GM12878 (cell line): ENCODE measurements at regions not wholly inside any gene's neighbourhood (a gene's known extent, or its start where the extent isn't known, plus 50 kb on each side); places are given as distances from the start of the nearest gene placed in this dataset.

ENCODE experiments used
- ATAC-seq: fragments of 200-7000 bp; cut with Tn5 transposase; 3 replicates; pipeline ENCODE4 v1.9.1; 2020; ENCODE audit warnings: mild to moderate bottlenecking, moderate library complexity
- BruUV-seq: library from RNA; stranded (reverse); fragments of 400-500 nt; replicated peaks from 2 replicates; lab custom pipeline; 2021; lab: Mats Ljungman, UMichigan
- CTCF ChIA-PET: fragments of 300-600 bp; sonication (Branson Sonifier 250); formaldehyde crosslinking; extraction: SDS; loops from one replicate; lab custom pipeline; 2021; ENCODE audit warnings: inconsistent platforms; lab: Yijun Ruan, JAX
- POLR2A ChIA-PET: fragments of 350-600 bp; formaldehyde crosslinking; extraction: SDS; loops from one replicate; lab custom pipeline; 2021; ENCODE audit warnings: inconsistent platforms; lab: Charles Lee
- RAD21 ChIA-PET: fragments of 300-600 bp; sonication (Branson Sonifier 250); formaldehyde crosslinking; loops from one replicate; lab custom pipeline; 2023; ENCODE audit warnings: antibody characterized with exemption; ENCODE audit not compliant: unreplicated experiment; lab: Charles Lee
- SMC1A ChIA-PET: fragments of 300-600 bp; sonication (Branson Sonifier 250); formaldehyde crosslinking; loops from one replicate; lab custom pipeline; 2023; ENCODE audit not compliant: unreplicated experiment, uncharacterized antibody; lab: Charles Lee
- DNase-seq: peaks from one replicate; pipeline ENCODE4 v3.0.0-alpha.2; 2011; ENCODE audit warnings: low read depth, low spot score
- FAIRE-seq: peaks from 3 replicates; lab custom pipeline; 2011; peaks lifted over from hg19 to GRCh38; lab: Jason Lieb, UNC
- H2AFZ ChIP-seq: 2 replicates; pipeline ENCODE4 v1.6.0; 2011; ENCODE audit warnings: low read depth, low read length, control low read depth; ENCODE audit not compliant: control insufficient read depth
- H3K27ac ChIP-seq: 2 replicates; pipeline ENCODE4 v1.5.1; 2011; ENCODE audit warnings: control low read depth; ENCODE audit not compliant: control insufficient read depth, insufficient read depth
- H3K27me3 ChIP-seq, 2 experiments: replicated peaks in 1 of 2; 2 replicates each; pipeline versions ENCODE4 v1.6.0 to v1.6.1; 2011; ENCODE audit warnings: low read length in 1 of 2; ENCODE audit not compliant: control insufficient read depth in 2 of 2, insufficient read depth in 2 of 2
- H3K36me3 ChIP-seq, 2 experiments: 2 replicates each; pipeline ENCODE4 v1.5.1; 2011; ENCODE audit warnings: low read length in 1 of 2; ENCODE audit not compliant: control insufficient read depth in 2 of 2, insufficient read depth in 2 of 2
- H3K4me1 ChIP-seq: 2 replicates; pipeline ENCODE4 v1.6.1; 2011; ENCODE audit warnings: mild to moderate bottlenecking, low read length, moderate library complexity, mixed read lengths; ENCODE audit not compliant: control insufficient read depth, insufficient read depth
- H3K4me2 ChIP-seq: 2 replicates; pipeline ENCODE4 v1.6.0; 2011; ENCODE audit warnings: control low read depth; ENCODE audit not compliant: control insufficient read depth, insufficient read depth
- H3K4me3 ChIP-seq: fragments of 200-600 bp; sonication (generic); 2 replicates; pipeline ENCODE4 v1.5.1; 2016
- H3K79me2 ChIP-seq: 2 replicates; pipeline ENCODE4 v1.6.0; 2011; ENCODE audit warnings: low read length; ENCODE audit not compliant: control insufficient read depth, insufficient read depth
- H3K9ac ChIP-seq: 2 replicates; pipeline ENCODE4 v1.8.0; 2011; ENCODE audit warnings: low read length, control low read depth, mixed read lengths; ENCODE audit not compliant: control insufficient read depth, insufficient read depth
- H3K9me3 ChIP-seq: replicated peaks from 3 replicates; pipeline ENCODE4 v1.5.1; 2011; ENCODE audit warnings: mild to moderate bottlenecking, low read length; ENCODE audit not compliant: control insufficient read depth, insufficient read depth
- H4K20me1 ChIP-seq: 2 replicates; pipeline ENCODE4 v1.6.0; 2011; ENCODE audit not compliant: control insufficient read depth, insufficient read depth
- CHD4 ChIP-seq: fragments of 200-600 bp; sonication (generic); IDR thresholded peaks from 2 replicates; pipeline ENCODE4 v1.6.1; 2016; ENCODE audit warnings: mild to moderate bottlenecking
- GABPA ChIP-seq: IDR thresholded peaks from 2 replicates; pipeline ENCODE4 v1.6.1; 2014; ENCODE audit warnings: antibody characterized with exemption, low read depth, mild to moderate bottlenecking, inconsistent platforms
- IKZF2 ChIP-seq, 2 experiments: fragments of 450-650 bp; IDR thresholded peaks; 2 replicates each; pipeline ENCODE4 v1.6.1; 2017; ENCODE audit warnings: mild to moderate bottlenecking in 2 of 2, moderate library complexity in 2 of 2
- JUNB ChIP-seq: IDR thresholded peaks from 2 replicates; pipeline ENCODE4 v1.6.1; 2016; ENCODE audit warnings: antibody characterized with exemption, mild to moderate bottlenecking
- MLLT1 ChIP-seq: fragments of 450-650 bp; IDR thresholded peaks from 2 replicates; pipeline ENCODE4 v1.6.1; 2016; ENCODE audit warnings: mild to moderate bottlenecking
- MXI1 ChIP-seq: fragments of 150-350 bp; IDR thresholded peaks from 2 replicates; pipeline ENCODE4 v1.6.1; 2011; ENCODE audit warnings: low read depth, mild to moderate bottlenecking, inconsistent platforms, low read length, improper control_type of control experiment
- SP1 ChIP-seq: IDR thresholded peaks from one replicate; pipeline ENCODE4 v1.6.1; 2011; ENCODE audit warnings: low read depth, low read length
- ZNF24 ChIP-seq: fragments of 450-650 bp; IDR thresholded peaks from 2 replicates; pipeline ENCODE4 v1.6.1; 2017; ENCODE audit warnings: antibody characterized with exemption, mild to moderate bottlenecking
- ZNF384 ChIP-seq: IDR thresholded peaks from 2 replicates; pipeline ENCODE4 v1.6.1; 2012; ENCODE audit warnings: low read depth, mild to moderate bottlenecking, low read length, improper control_type of control experiment, borderline replicate concordance
- ZNF687 ChIP-seq: fragments of 450-650 bp; IDR thresholded peaks from 2 replicates; pipeline ENCODE4 v1.6.1; 2017; ENCODE audit warnings: mild to moderate bottlenecking, moderate library complexity
- WGBS: methylation state at CpG from one replicate; pipeline ENCODE4 v1.1.6; 2016; ENCODE audit warnings: low lambda C conversion rate; ENCODE audit not compliant: insufficient replicate concordance, insufficient coverage; ENCODE audit errors: missing lambda C conversion rate; 5-methylcytosine and 5-hydroxymethylcytosine counted together
- in situ Hi-C: fragments of 300-500 bp; cut with MboI; formaldehyde crosslinking; loops from 9 replicates; pipeline ENCODE4 v1.14.3; 2018; ENCODE audit warnings: mixed read lengths
- intact Hi-C: fragments of 100-400 bp; cut with micrococcal nuclease; formaldehyde crosslinking; loops from one replicate; pipeline ENCODE4 v1.14.2; 2022; ENCODE audit not compliant: unreplicated experiment
- TF ChIP-seq, protein P1 (sequence below): fragments of 450-650 bp; conservative IDR thresholded peaks from 2 replicates; pipeline ENCODE4 v1.6.1; 2017; ENCODE audit warnings: mild to moderate bottlenecking, moderate library complexity
- TF ChIP-seq, protein P2 (sequence below): fragments of 450-650 bp; formaldehyde crosslinking; IDR thresholded peaks from 2 replicates; pipeline ENCODE4 v1.5.0; 2022; ENCODE audit warnings: mild to moderate bottlenecking, missing genetic modification characterization
- TF ChIP-seq, protein P3 (sequence below): fragments of 450-650 bp; IDR thresholded peaks from 2 replicates; pipeline ENCODE4 v1.6.1; 2014; ENCODE audit warnings: mild to moderate bottlenecking

GRCh38 chr3:166518040-166518439, 680.8 kb upstream of the BCHE start:
- Histone ChIP-seq H3K9ac (no peak overlapping the region), H3K4me1 (no peaks in the 10 kb centered on the region), H2AFZ (no peak overlapping the region), H3K4me2 (no peak overlapping the region), H3K79me2 (no peaks in the 10 kb centered on the region), H3K9me3 (no peaks in the 10 kb centered on the region), H3K4me3 (no peak overlapping the region), H3K27ac (no peak overlapping the region), H3K27me3 (no peaks in the 10 kb centered on the region), H3K36me3 (no peaks in the 10 kb centered on the region), H4K20me1 (no peaks in the 10 kb centered on the region)
- DNase-seq (no peak), ATAC-seq (no peak), FAIRE-seq (no peak)
- CTCF ChIA-PET, result no interaction called here
- 31% methylated on average over 2 of the region's 2 CpGs for WGBS
- in situ Hi-C loops, result no loop called here
- RAD21 ChIA-PET, result no interaction called here
- intact Hi-C loops, result no loop called here
- SMC1A ChIA-PET, result no interaction called here
- BruUV-seq, result no TSS peak
- POLR2A ChIA-PET, result no interaction called here
- TF ChIP-seq, protein P1, sequence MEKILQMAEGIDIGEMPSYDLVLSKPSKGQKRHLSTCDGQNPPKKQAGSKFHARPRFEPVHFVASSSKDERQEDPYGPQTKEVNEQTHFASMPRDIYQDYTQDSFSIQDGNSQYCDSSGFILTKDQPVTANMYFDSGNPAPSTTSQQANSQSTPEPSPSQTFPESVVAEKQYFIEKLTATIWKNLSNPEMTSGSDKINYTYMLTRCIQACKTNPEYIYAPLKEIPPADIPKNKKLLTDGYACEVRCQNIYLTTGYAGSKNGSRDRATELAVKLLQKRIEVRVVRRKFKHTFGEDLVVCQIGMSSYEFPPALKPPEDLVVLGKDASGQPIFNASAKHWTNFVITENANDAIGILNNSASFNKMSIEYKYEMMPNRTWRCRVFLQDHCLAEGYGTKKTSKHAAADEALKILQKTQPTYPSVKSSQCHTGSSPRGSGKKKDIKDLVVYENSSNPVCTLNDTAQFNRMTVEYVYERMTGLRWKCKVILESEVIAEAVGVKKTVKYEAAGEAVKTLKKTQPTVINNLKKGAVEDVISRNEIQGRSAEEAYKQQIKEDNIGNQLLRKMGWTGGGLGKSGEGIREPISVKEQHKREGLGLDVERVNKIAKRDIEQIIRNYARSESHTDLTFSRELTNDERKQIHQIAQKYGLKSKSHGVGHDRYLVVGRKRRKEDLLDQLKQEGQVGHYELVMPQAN, result no peak
- no peak for TF ChIP-seq MXI1
- TF ChIP-seq ZNF687, result no peak
- TF ChIP-seq, protein P2, sequence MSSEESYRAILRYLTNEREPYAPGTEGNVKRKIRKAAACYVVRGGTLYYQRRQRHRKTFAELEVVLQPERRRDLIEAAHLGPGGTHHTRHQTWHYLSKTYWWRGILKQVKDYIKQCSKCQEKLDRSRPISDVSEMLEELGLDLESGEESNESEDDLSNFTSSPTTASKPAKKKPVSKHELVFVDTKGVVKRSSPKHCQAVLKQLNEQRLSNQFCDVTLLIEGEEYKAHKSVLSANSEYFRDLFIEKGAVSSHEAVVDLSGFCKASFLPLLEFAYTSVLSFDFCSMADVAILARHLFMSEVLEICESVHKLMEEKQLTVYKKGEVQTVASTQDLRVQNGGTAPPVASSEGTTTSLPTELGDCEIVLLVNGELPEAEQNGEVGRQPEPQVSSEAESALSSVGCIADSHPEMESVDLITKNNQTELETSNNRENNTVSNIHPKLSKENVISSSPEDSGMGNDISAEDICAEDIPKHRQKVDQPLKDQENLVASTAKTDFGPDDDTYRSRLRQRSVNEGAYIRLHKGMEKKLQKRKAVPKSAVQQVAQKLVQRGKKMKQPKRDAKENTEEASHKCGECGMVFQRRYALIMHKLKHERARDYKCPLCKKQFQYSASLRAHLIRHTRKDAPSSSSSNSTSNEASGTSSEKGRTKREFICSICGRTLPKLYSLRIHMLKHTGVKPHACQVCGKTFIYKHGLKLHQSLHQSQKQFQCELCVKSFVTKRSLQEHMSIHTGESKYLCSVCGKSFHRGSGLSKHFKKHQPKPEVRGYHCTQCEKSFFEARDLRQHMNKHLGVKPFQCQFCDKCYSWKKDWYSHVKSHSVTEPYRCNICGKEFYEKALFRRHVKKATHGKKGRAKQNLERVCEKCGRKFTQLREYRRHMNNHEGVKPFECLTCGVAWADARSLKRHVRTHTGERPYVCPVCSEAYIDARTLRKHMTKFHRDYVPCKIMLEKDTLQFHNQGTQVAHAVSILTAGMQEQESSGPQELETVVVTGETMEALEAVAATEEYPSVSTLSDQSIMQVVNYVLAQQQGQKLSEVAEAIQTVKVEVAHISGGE (CRISPR knock-in tag), result no peak
- TF ChIP-seq, protein P3, sequence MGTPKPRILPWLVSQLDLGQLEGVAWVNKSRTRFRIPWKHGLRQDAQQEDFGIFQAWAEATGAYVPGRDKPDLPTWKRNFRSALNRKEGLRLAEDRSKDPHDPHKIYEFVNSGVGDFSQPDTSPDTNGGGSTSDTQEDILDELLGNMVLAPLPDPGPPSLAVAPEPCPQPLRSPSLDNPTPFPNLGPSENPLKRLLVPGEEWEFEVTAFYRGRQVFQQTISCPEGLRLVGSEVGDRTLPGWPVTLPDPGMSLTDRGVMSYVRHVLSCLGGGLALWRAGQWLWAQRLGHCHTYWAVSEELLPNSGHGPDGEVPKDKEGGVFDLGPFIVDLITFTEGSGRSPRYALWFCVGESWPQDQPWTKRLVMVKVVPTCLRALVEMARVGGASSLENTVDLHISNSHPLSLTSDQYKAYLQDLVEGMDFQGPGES, result no peak
- no peak for TF ChIP-seq SP1
- no peak for TF ChIP-seq GABPA
- no peak for TF ChIP-seq MLLT1
- TF ChIP-seq CHD4, result no peak
- no peak for TF ChIP-seq JUNB
- no peak for TF ChIP-seq IKZF2 (IDR thresholded peaks at IDR 0.05)
- TF ChIP-seq ZNF24, result no peak
- no peak for TF ChIP-seq ZNF384
